ENCODE measurements at regions not wholly inside any gene's neighbourhood (a gene's known extent, or its start where the extent isn't known, plus 50 kb on each side); places are given as distances from the start of the nearest gene placed in this dataset.

DNA sequence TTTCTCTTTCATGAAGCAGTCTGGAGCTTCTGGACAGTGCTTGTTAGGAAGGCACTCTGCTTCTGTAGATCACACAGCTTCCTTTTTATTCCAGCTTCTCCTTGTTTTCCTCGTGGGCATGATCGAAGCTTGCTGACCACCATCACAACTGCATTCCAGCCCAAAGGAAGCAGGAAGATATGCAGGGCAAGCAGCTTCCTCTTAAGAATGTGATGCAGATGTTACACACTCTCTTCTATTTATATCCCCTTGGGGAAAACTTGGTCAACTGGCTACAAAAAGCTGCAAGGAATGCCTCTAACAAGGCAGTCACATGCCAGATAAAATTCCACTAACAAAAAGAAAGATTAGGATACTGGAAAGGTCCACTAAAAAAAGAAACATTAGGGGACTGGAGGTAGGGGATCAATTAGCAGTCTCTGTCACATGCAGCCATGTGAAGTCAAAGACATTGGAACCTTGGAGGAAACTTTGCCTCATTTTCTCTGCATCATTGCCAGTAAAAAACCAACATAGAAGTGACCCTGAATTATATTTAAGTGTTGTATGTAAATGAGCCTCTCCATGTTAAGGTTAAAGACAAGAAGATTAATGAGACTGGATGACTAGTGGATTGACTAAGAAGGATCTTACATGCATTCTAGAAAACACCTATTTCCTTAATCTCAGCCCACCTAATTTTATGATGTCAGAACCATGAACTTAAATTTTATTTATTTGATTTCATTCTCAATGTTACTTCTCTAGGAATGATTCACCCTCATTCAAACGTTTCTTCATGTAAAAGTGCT is 98.3 kb downstream of the NAB1 start:
- TF ChIP-seq, protein P1, sequence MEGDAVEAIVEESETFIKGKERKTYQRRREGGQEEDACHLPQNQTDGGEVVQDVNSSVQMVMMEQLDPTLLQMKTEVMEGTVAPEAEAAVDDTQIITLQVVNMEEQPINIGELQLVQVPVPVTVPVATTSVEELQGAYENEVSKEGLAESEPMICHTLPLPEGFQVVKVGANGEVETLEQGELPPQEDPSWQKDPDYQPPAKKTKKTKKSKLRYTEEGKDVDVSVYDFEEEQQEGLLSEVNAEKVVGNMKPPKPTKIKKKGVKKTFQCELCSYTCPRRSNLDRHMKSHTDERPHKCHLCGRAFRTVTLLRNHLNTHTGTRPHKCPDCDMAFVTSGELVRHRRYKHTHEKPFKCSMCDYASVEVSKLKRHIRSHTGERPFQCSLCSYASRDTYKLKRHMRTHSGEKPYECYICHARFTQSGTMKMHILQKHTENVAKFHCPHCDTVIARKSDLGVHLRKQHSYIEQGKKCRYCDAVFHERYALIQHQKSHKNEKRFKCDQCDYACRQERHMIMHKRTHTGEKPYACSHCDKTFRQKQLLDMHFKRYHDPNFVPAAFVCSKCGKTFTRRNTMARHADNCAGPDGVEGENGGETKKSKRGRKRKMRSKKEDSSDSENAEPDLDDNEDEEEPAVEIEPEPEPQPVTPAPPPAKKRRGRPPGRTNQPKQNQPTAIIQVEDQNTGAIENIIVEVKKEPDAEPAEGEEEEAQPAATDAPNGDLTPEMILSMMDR (IDR thresholded peaks at IDR 0.05 in 2 of 3, conservative IDR thresholded peaks at IDR 0.05 in 1 of 3; ENCODE audit: control insufficient read depth in 2 of 3, extremely low read depth in 1 of 3, insufficient read depth in 1 of 3, low read depth in 3 of 3, low read length in 3 of 3) = no peak
- no peak for TF ChIP-seq TAF1 (IDR thresholded peaks at IDR 0.05; ENCODE audit: borderline replicate concordance, low read depth, low read length)
- TF ChIP-seq HDGF (IDR thresholded peaks at IDR 0.05) = no peak
- no peak for TF ChIP-seq POLR2AphosphoS5 (IDR thresholded peaks at IDR 0.05; ENCODE audit: low read length)
- no peak for TF ChIP-seq PML (IDR thresholded peaks at IDR 0.05; ENCODE audit: low read length)
- no peak for TF ChIP-seq MTA3 (IDR thresholded peaks at IDR 0.05; ENCODE audit: borderline replicate concordance, low read length)
- no peak for TF ChIP-seq CEBPB (IDR thresholded peaks at IDR 0.05; ENCODE audit: borderline replicate concordance in 1 of 2, low read depth in 2 of 2, low read length in 2 of 2)
- no peak for TF ChIP-seq NFYB (IDR thresholded peaks at IDR 0.05; ENCODE audit: insufficient read depth, low read depth, low read length)
- TF ChIP-seq EP300 (IDR thresholded peaks at IDR 0.05; ENCODE audit: borderline replicate concordance in 1 of 2, control insufficient read depth in 1 of 2, low read depth in 2 of 2, low read length in 2 of 2) = no peak
